GM18511 (cell line): ENCODE measurements at regions not wholly inside any gene's neighbourhood (a gene's known extent, or its start where the extent isn't known, plus 50 kb on each side); places are given as distances from the start of the nearest gene placed in this dataset.
"Not testable (repeated sequence)": the region's sequence is repeated elsewhere in the genome, so short reads cannot be mapped to it uniquely, and the experiment has no call there.

Experiments
- ATAC-seq: cut with Tn5 transposase; IDR thresholded peaks from one replicate; pipeline ENCODE4 v1.9.1; 2021; ENCODE audit warnings: mild to moderate bottlenecking, moderate library complexity; ENCODE audit not compliant: unreplicated experiment

DNA sequence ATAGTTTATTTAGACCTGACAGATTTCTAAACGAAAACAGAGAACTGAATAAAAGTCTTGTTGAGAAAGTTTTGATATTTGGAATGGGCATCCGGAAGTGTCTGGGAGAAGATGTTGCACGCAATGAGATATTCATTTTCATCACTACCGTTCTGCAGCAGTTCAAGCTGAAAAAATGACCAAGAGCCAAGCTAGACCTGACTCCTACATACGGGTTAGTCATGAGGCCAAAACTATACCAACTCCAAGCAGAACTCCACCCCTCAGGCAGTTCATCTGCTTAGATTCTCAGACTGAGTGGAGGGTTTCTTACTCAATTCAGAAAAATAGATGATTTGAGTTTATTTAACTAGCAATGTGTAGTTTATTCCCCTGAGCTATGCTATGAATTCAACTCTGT is 95.4 kb upstream of the ANXA1 start:
- no peak for ATAC-seq

DNA sequence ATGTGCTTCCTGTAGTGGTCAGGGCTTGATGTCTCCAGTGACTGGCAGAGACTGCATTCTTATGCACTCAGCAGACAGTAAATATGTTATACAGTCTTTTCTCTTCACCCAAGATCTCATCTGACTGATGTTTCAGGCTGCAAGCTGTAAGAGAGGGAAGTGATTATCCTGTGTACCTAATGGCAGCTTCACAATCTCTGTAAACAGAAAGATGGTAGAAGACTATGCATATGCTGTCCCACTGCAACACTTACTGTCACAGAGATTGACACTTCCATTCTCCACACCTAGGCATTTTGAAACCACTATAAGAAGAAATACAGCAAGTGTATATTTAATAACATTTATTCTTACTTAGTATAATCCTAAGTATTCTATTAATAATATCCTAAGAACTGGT is 97.6 kb upstream of the ANXA1 start:
- ATAC-seq, result no peak

GRCh38 chr9:73053543-73053942 is 98.1 kb upstream of the ANXA1 start:
- no peak for ATAC-seq

GRCh38 chr9:73050887-73051550 is 98.2 kb upstream of the ALDH1A1 start:
- ATAC-seq, result no peak

- ATAC-seq, result no peak
Observed at GRCh38 chr9:73050065-73050816, 97.4 kb upstream of the ALDH1A1 start.

- ATAC-seq, result no peak
Observed at GRCh38 chr9:73049280-73049679, 96.4 kb upstream of the ALDH1A1 start.

DNA sequence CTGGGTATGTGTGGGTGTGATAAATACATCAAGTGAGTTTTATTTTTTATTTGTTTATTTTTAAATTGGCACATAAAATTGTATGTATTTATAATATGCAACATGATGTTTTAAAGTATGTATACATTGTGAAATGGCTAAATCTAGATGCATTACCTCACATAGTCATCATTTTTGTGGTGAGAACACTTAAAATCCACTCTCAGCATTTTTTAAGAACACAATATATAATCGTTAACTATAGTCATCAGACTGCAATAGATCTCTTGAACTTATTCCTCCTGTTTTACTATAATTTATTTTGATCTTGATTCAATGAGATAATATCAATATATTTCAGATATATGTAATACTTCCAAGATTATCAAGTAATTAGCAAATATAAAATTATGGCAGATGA is 93.9 kb upstream of the ALDH1A1 start:
- no peak for ATAC-seq

GRCh38 chr9:73044776-73045175 is 91.9 kb upstream of the ALDH1A1 start:
- ATAC-seq, result not testable (repeated sequence)

- ATAC-seq, result no peak
Observed at GRCh38 chr9:73042155-73042554, 89.3 kb upstream of the ALDH1A1 start.

DNA sequence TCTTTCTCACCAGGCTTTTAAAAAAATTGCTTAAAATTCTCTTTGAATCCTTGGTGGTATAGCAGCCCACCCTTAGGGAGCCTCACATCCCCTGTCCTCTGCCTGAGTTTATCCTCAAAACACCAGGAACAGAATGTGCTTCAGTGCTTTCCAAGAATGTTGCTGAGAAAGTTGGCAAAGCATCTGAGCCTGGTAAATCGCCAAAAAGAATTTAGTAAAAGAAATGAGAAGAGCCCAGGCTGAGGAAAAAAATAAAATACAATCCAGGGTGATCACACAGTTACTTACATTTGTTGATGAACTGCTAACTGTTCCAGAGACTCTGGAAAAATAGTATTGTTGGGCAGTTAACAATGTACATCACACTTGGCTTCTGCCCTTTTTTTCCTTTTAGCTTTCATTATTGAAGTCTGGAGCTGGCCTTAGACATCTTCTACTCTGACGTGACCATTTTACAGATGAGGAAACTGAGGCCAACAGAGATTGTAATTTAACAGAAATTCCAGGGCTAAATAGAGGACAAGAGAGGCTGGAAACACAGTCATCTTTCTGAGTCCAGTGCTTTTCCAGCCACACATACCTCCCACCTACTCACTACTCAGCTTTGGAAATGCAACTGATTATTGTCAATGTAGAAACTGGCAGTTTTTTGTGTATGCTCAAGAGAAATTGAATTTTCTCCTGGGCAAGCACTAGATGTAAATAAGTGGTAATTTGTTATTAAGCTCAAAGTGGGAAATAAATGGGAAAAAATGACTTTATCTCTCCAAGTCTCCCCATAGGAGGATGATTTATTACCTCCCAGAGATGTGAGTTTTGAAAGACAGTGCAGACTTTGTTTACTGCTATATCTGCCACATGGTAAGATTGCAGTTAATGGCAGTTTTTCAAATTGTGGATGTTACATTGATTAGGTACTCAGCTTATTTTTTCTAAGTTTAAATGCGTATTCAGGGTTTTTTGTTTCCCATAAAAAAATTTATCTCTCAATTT is 86.7 kb upstream of the ALDH1A1 start:
- ATAC-seq, result no peak

GRCh38 chr9:73038613-73039012 is 85.8 kb upstream of the ALDH1A1 start:
- no peak for ATAC-seq

- ATAC-seq, result no peak
Observed at GRCh38 chr9:73038089-73038509, 85.2 kb upstream of the ALDH1A1 start.

DNA sequence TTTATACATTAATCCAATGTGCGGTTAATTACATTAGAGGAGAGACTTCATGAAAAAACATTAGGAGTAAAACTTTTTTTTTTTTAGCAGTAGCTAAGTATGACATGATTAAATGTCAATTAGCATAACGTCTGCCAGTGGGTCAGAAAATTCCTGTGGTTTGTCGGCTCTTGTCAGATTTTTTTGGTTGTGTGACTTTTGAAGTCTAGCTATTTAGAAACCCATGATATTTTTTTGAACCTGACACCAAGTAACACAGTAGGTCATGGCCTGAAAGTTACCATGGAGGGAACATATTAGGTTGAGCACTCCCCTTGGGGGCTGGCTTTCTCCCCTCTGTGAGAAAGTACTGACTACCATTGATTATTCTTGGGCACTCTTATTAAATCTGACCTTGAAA is 84.8 kb upstream of the ALDH1A1 start:
- ATAC-seq, result no peak

DNA sequence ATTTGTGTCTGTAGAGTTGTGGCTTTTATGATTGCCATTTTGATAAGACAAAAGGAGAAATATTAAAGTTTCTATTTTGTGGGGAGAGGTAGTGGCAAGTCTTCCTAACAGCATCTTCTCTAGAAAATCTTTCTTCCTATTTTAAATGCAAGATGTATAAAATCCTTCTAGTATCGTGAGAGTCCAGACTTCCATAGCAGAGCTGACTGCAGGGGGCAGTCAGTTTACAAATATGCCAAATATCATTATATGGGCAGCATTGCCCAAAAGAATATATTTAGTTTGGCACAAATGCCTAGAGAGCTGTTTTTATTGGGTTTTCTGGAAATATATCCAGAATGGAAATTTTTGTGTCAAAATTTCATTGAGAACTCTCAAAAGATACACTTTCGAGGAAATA is 82.1 kb upstream of the ALDH1A1 start:
- ATAC-seq, result no peak

GRCh38 chr9:73031350-73031749 is 78.5 kb upstream of the ALDH1A1 start:
- ATAC-seq, result no peak

DNA sequence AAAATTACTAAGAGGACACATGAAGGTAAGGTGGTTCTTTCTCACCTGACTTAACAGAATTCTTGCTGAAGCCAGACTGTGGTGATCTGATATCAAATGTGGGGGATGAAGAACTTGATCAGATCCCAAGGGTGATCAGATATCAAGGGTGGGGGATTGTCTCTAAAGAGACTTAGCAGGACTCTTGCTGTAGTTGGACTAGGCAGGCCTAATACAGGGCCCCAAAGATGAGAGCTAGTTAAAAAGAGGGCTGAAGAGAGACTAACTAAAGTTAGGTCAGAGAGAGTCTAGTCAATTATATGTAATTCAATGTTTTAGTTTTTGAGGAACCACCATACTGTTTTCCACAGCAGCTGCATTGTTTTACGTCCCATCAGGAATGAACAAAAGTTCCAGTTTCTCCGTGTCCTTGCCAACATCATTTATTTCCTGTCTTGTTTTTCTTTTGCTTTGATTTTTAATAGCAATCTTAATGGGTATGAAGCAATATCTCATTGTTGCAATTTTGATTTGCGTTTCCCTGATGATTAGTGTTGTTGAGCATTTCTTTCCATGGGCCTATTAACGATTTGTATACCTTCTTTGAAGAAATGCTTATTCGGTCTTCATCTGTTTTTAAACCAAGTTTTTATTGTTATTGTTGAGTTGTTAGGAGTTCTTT is 77.6 kb upstream of the ALDH1A1 start:
- no peak for ATAC-seq

DNA sequence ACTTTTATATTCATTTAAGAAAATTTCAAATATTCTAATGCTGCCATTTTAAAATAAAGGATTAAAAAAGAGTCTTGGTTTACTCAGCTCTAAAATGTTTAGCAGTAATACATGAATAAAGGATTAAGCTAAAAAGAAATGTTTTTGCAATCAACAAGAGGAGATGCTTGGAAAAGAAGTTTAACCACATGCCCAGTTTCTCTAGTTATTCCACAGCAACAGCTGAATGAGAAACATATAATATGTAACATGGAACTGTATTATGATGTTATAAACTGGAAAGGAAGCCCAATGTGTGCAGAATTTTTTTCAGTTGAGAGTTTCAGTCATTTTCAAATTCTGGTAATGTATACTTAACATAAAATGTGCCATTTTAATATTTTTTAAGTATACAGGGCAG is 76.5 kb upstream of the ALDH1A1 start:
- no peak for ATAC-seq

DNA sequence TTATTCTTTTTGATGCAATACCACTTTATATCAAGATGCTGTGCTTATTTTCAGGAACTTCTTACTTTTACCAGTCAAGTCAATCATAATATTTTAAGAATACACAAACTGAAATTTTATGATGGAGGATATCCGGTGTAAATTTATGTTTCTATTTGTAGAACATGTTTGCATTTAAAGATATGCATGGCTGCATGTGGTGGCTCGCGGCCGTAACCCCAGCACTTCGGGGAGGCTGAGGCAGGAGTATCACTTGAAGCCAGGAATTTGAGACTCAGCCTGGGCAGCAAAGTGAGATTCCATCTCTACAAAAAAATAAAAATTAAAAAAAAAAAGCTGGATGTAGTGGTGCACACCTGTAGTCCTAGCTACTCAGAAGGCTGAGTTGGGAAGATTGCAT is 73.5 kb upstream of the ALDH1A1 start:
- ATAC-seq, result no peak

GRCh38 chr9:73024601-73025034 is 71.8 kb upstream of the ALDH1A1 start:
- no peak for ATAC-seq

DNA sequence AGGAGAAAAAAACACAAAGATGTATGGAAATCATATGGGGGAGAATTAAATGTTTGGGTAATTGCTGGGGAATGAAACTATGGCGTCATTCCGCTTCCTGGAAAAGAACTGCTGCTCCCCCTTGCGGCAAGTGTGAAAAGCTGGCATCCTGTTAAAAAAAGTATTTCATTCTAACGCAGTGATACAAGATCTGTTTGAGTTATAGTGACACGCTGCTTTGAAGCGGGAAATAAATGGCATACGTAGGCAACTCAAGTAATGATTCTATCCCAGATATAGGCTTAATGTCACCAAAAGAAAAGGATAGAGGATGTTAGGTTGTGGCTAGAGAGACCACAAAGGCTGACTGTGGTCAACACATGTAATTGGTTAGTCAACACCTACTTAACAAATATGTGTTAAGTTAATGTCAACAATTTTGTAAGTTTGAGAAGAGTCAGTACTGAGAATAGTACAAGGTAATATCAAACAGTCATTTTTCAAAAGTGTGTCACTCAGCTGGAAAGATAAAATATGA is 70.2 kb upstream of the ALDH1A1 start:
- peak; percentile 75 for ATAC-seq

- ATAC-seq, result no peak
Observed at GRCh38 chr9:73022353-73022752, 69.5 kb upstream of the ALDH1A1 start.
